GM12891 (cell line): ENCODE measurements at regions not wholly inside any gene's neighbourhood (a gene's known extent, or its start where the extent isn't known, plus 50 kb on each side); places are given as distances from the start of the nearest gene placed in this dataset.

Experiments used
- POLR2A ChIP-seq: IDR thresholded peaks from 2 replicates; pipeline ENCODE4 v1.6.1; 2011; ENCODE audit warnings: low read depth, low read length, control low read depth
- POLR2AphosphoS5 ChIP-seq: IDR thresholded peaks from 2 replicates; pipeline ENCODE4 v1.6.1; 2011; ENCODE audit warnings: low read depth, low read length, control low read depth
- POU2F2 ChIP-seq: IDR thresholded peaks from 2 replicates; pipeline ENCODE4 v1.6.1; 2011; ENCODE audit warnings: low read depth, mild to moderate bottlenecking, control low read depth, low read length, moderate library complexity
- SPI1 ChIP-seq: IDR thresholded peaks from 2 replicates; pipeline ENCODE4 v1.6.1; 2011; ENCODE audit warnings: low read depth, low read length, control low read depth
- TAF1 ChIP-seq: IDR thresholded peaks from 2 replicates; pipeline ENCODE4 v1.6.1; 2011; ENCODE audit warnings: low read depth, low read length, control low read depth

DNA sequence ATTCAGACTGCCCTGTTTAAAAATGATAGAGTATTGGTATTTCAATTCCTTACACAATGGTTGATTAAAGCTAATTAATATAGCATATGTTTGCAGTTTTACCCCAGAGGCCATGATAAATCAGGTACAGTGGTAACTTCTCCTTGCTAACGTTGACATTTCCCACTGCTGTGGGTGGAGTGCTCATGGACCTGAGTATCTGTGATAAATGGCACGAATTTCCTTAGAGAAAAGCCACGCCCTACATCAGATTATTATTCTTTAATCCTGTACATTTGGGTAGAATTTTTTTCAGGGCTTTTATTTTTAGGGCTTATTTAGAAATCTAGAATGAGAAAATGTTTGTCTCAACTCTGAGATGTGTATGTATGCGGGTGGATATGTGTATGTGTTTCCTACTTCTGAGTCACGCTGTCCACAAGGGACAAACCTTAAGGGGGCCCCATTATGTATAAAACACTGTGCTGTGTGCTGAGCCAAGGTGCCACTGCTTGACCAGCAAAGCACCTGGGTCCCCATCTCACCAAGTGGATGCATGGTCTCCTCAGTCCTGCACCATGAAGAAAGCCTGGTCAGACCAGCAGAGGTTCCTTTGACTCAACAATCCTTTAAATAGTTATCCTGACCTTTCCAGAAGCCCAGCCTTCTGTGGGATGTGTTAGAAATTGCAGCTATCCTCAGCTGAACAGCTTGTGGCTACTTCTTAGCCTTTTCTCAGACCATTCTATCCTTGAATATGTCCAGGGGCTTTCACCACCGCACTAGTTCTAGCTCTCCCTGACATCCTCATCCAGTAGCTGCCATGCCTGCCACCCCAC is 57.9 kb upstream of the STK38L start:
- TF ChIP-seq POLR2AphosphoS5: no peak
- no peak for TF ChIP-seq POLR2A
- TF ChIP-seq TAF1: no peak
- TF ChIP-seq POU2F2: no peak
- no peak for TF ChIP-seq SPI1
